ENCODE measurements at regions not wholly inside any gene's neighbourhood (a gene's known extent, or its start where the extent isn't known, plus 50 kb on each side); places are given as distances from the start of the nearest gene placed in this dataset.

DNA sequence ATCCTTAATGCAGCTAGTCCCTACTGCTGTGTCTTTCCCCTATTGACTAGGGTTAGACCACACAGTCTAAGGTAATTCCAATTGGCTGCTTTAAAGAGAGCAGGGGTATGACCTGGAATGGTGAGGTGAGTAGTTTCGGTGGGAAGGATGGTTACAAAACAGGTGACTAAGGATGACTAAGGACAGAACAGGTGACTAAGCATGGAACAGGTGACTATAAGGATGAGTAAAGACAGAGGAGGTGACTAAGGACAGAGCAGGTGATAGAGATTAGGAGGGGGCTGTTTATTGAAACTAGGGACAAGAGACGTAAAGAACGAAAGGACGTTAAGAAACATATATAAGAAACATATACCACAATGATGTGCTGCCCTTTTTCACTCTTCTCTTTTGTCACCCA is 145.1 kb upstream of the TMEM106B start:
- no peaks in the 10 kb centered on the region for H3K9me3 ChIP-seq (ENCODE audit: control insufficient read depth in 4 of 4, low read length in 3 of 4)
- H3K27me3 ChIP-seq (ENCODE audit: control insufficient read depth in 4 of 4, insufficient read depth in 4 of 4, low read length in 3 of 4): no peaks in the 10 kb centered on the region
- no peak overlapping the region for H3K4me3 ChIP-seq (ENCODE audit: low read depth in 1 of 3, low read length in 3 of 3)
- no peak overlapping the region for H3K9ac ChIP-seq (ENCODE audit: low read depth in 1 of 2, low read length in 2 of 2)
- H3K4me1 ChIP-seq (ENCODE audit: control insufficient read depth in 4 of 4, insufficient read depth in 4 of 4, low read length in 3 of 4): no peaks in the 10 kb centered on the region
- 89% methylated on average over 4 of the region's 4 CpGs for WGBS
- TF ChIP-seq FOXA1 (IDR thresholded peaks at IDR 0.05): no peak
- no peak overlapping the region for H3K27ac ChIP-seq (ENCODE audit: low read depth in 1 of 2, low read length in 2 of 2)
- no peaks in the 10 kb centered on the region for H3K36me3 ChIP-seq (ENCODE audit: control insufficient read depth in 4 of 4, insufficient read depth in 3 of 4, low read depth in 1 of 4, low read length in 3 of 4)
- no peak for DNase-seq (ENCODE audit: low spot score)

DNA sequence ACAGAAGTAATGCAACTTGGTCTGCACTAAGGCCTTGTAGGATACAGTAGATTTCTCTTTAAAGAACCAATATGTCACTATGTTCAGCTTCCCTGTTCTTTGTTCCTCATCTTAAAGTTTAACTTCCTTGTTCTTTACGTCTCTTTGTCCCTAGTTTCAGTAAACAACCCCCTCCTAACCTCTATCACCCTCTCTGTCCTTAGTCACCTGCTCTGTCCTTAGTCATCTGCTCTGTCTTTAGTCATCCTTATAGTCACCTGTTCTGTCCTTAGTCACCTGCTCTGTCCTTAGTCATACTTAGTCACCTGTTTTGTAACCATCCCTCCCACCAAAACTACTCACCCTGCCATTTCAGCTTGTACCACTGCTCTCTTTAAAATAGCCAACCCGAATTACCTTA is 144.6 kb upstream of the TMEM106B start:
- Histone ChIP-seq H3K9me3 (ENCODE audit: control insufficient read depth in 4 of 4, low read length in 3 of 4) (no peaks in the 10 kb centered on the region), H3K4me1 (ENCODE audit: control insufficient read depth in 4 of 4, insufficient read depth in 4 of 4, low read length in 3 of 4) (no peaks in the 10 kb centered on the region), H3K27me3 (ENCODE audit: control insufficient read depth in 4 of 4, insufficient read depth in 4 of 4, low read length in 3 of 4) (no peaks in the 10 kb centered on the region), H3K36me3 (ENCODE audit: control insufficient read depth in 4 of 4, insufficient read depth in 3 of 4, low read depth in 1 of 4, low read length in 3 of 4) (no peaks in the 10 kb centered on the region), H3K27ac (ENCODE audit: low read depth in 1 of 2, low read length in 2 of 2) (no peak overlapping the region), H3K4me3 (ENCODE audit: low read depth in 1 of 3, low read length in 3 of 3) (no peak overlapping the region), H3K9ac (ENCODE audit: low read depth in 1 of 2, low read length in 2 of 2) (no peak overlapping the region)
- TF ChIP-seq, protein P1, sequence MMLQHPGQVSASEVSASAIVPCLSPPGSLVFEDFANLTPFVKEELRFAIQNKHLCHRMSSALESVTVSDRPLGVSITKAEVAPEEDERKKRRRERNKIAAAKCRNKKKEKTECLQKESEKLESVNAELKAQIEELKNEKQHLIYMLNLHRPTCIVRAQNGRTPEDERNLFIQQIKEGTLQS (IDR thresholded peaks at IDR 0.05): no peak
- TF ChIP-seq RAD21 (IDR thresholded peaks at IDR 0.05) (no peak), NR2F2 (IDR thresholded peaks at IDR 0.05) (no peak), YY1 (IDR thresholded peaks at IDR 0.05) (no peak), EGR1 (IDR thresholded peaks at IDR 0.05; ENCODE audit: low read depth in 2 of 2) (no peak), HNF4G (IDR thresholded peaks at IDR 0.05) (no peak), GABPA (IDR thresholded peaks at IDR 0.05 in 1 of 2, conservative IDR thresholded peaks at IDR 0.05 in 1 of 2) (no peak), FOXA2 (IDR thresholded peaks at IDR 0.05) (no peak), FOXA1 (IDR thresholded peaks at IDR 0.05) (no peak), TAF1 (conservative IDR thresholded peaks at IDR 0.05) (no peak), HNF4A (conservative IDR thresholded peaks at IDR 0.05) (no peak), SP1 (IDR thresholded peaks at IDR 0.05) (no peak), RXRA (IDR thresholded peaks at IDR 0.05) (no peak)
- TF ChIP-seq, protein P2, sequence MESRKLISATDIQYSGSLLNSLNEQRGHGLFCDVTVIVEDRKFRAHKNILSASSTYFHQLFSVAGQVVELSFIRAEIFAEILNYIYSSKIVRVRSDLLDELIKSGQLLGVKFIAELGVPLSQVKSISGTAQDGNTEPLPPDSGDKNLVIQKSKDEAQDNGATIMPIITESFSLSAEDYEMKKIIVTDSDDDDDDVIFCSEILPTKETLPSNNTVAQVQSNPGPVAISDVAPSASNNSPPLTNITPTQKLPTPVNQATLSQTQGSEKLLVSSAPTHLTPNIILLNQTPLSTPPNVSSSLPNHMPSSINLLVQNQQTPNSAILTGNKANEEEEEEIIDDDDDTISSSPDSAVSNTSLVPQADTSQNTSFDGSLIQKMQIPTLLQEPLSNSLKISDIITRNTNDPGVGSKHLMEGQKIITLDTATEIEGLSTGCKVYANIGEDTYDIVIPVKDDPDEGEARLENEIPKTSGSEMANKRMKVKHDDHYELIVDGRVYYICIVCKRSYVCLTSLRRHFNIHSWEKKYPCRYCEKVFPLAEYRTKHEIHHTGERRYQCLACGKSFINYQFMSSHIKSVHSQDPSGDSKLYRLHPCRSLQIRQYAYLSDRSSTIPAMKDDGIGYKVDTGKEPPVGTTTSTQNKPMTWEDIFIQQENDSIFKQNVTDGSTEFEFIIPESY (IDR thresholded peaks at IDR 0.05): no peak
- TF ChIP-seq, protein P3, sequence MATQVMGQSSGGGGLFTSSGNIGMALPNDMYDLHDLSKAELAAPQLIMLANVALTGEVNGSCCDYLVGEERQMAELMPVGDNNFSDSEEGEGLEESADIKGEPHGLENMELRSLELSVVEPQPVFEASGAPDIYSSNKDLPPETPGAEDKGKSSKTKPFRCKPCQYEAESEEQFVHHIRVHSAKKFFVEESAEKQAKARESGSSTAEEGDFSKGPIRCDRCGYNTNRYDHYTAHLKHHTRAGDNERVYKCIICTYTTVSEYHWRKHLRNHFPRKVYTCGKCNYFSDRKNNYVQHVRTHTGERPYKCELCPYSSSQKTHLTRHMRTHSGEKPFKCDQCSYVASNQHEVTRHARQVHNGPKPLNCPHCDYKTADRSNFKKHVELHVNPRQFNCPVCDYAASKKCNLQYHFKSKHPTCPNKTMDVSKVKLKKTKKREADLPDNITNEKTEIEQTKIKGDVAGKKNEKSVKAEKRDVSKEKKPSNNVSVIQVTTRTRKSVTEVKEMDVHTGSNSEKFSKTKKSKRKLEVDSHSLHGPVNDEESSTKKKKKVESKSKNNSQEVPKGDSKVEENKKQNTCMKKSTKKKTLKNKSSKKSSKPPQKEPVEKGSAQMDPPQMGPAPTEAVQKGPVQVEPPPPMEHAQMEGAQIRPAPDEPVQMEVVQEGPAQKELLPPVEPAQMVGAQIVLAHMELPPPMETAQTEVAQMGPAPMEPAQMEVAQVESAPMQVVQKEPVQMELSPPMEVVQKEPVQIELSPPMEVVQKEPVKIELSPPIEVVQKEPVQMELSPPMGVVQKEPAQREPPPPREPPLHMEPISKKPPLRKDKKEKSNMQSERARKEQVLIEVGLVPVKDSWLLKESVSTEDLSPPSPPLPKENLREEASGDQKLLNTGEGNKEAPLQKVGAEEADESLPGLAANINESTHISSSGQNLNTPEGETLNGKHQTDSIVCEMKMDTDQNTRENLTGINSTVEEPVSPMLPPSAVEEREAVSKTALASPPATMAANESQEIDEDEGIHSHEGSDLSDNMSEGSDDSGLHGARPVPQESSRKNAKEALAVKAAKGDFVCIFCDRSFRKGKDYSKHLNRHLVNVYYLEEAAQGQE (IDR thresholded peaks at IDR 0.05): no peak
- TF ChIP-seq, protein P4, sequence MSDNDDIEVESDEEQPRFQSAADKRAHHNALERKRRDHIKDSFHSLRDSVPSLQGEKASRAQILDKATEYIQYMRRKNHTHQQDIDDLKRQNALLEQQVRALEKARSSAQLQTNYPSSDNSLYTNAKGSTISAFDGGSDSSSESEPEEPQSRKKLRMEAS (IDR thresholded peaks at IDR 0.05): no peak
- TF ChIP-seq, protein P5, sequence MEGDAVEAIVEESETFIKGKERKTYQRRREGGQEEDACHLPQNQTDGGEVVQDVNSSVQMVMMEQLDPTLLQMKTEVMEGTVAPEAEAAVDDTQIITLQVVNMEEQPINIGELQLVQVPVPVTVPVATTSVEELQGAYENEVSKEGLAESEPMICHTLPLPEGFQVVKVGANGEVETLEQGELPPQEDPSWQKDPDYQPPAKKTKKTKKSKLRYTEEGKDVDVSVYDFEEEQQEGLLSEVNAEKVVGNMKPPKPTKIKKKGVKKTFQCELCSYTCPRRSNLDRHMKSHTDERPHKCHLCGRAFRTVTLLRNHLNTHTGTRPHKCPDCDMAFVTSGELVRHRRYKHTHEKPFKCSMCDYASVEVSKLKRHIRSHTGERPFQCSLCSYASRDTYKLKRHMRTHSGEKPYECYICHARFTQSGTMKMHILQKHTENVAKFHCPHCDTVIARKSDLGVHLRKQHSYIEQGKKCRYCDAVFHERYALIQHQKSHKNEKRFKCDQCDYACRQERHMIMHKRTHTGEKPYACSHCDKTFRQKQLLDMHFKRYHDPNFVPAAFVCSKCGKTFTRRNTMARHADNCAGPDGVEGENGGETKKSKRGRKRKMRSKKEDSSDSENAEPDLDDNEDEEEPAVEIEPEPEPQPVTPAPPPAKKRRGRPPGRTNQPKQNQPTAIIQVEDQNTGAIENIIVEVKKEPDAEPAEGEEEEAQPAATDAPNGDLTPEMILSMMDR (IDR thresholded peaks at IDR 0.05; ENCODE audit: low read depth, low read length, missing input control): no peak
- DNase-seq (ENCODE audit: low spot score): no peak
- WGBS: 67% methylated on average over 2 of the region's 2 CpGs

All from liver (tissue), 8 donors.